ENCODE measurements at regions not wholly inside any gene's neighbourhood (a gene's known extent, or its start where the extent isn't known, plus 50 kb on each side); places are given as distances from the start of the nearest gene placed in this dataset.

DNA sequence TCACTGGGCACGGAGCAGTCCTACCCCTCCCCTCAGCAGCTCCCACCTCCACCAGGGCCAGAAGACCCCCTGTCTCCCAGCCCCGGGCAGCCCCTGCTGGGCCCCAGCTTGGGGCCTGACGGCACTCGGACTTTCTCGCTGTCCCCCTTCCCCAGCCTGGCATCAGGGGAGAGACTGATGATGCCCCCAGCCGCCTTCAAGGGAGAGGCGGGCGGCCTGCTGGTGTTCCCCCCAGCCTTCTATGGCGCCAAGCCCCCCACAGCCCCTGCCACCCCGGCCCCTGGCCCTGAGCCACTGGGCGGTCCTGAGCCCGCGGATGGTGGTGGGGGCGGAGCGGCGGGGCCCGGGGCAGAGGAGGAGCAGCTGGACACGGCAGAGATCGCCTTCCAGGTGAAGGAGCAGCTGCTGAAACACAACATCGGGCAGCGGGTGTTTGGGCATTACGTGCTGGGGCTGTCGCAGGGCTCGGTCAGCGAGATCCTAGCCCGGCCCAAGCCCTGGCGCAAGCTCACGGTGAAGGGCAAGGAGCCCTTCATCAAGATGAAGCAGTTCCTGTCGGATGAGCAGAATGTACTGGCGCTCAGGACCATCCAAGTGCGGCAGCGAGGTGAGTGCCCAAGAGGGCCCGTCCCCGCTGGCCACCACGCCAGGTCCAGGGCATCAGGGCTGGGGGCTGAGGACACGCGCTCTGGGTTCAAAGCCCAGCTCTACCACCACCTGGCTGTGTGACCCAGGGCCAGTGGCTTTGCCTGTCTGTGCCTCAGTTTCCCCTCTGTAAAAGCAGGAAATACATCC lies 58.6 kb downstream of the PHETA1 start:
- no peak for DNase-seq

- no peak for DNase-seq
Measured at GRCh38 chr12:111309584-111309983, 59.3 kb downstream of the PHETA1 start.

- no peak for DNase-seq
Measured at GRCh38 chr12:111308473-111308872, 60.4 kb downstream of the PHETA1 start.

DNA sequence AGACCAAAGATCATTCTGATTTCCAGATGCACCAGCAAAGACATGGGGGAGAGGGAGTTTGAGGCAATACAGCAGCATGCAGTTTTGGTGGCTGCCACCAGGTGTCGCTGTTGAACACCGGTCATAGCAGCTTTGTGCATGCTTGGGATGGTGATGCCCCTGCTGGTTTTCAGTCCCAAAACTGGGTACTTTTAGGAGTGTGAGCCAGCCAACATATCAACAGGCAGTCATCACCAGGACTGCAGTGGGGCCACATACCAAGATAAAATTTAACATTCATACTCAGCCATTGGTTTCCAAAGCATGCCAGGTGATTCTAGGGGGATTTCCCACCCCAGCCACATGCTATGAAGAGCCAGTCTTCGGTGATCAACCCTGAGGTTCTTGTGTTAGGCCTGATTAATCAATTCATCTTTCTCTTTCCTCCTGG lies 64.2 kb downstream of the PHETA1 start:
- DNase-seq, result peak; percentile 25

GRCh38 chr12:111303531-111303930 lies 65.4 kb downstream of the PHETA1 start:
- DNase-seq, result no peak

DNA sequence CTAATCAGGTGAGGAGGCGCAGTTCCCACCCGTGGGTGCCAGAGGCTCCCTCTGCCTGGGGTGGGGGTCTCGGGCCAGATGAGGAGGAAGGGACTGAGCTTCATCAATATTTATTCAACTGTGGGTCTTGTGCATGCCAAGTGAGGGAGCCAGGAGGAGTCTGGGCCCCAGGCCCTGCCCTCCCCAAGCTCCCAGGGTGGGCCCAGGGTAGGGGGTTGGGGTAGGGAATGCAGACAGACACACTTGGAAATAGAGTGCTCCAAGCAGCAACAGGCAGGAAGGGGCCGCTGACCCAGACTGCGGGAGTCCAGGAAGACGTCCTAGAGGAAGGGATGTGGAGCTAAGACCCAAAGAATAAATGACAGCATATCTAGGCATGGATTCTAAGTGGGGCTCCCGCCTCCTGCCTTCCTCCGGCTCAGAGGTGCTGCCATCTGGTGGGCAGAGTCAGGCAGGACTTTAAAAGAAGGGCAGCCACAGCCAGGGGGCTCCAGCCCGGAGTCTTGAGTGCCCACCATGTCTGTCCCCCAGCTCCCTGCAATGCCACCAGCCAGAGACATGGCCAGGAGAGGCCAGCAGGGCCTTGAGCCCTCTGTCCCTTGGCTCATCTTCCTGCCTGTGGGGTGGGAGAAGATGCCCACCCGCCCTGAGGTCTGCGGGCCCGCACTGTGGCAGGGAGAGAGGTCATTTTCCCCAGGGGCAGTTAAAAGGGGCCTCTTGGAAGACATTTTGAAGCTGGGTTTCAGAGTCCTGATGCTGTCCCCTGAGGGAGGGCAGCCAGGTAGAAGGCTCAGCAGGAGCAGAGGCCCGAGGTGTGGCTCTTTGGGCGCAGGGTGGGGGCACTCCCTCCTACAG lies 70.1 kb downstream of the PHETA1 start:
- DNase-seq, result peak; percentile 42

DNA sequence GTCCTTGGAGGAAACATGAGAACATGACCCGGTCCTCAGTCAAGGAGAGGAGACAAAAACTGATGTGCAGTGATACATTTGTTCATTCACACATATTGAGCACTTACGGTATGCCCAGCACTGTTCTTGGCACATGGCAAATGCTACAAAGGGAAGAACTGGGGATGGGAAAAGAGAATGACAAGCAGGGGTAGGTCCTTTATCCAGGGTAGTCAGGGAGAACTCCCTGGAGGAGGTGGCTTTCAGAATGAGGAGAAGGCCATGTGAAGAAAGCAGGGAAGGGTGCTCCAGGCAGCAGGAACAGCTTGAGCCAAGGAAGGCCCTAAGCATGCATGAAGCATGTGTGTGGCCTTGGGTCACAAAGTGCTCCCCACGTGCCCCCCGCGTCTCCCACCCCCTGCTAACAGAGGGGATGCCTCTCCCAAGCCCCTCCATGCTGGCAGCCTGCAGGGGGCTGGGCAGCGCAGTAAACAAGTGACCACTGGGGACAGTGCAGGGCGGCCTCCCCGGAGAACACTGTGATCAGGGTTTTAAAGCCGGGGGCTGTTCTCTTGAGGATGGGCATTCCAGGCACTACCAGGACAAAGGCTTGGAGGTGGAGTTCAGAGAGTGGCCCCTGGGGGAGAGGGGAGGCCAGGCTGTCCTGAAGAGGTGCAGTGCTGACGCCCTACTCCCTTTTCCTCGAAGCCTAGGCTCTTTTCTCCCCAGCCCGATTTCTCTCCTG lies 71.0 kb downstream of the PHETA1 start:
- DNase-seq, result no peak

GRCh38 chr12:111296906-111297463 lies 71.9 kb downstream of the PHETA1 start:
- no peak for DNase-seq

DNA sequence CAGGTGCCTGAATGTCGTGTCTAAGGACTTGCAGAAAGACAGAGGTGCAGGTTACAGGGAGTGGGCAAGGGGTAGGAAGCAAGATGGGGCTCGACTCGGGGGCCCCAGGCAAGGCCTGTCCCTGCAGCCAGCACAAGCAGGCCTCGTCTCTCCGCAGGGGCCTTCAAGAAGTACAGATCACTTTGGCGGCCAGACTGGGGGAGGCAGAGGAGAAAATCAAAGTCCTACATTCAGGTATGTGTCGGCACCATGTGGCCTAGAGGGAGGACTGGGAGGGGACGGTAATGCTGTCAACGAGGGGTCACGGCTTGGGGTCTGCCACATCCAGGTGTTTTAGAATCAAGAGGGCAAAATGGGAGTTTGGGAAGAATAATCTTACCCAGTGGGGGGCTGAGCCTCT lies 73.7 kb downstream of the PHETA1 start:
- DNase-seq, result no peak

DNA sequence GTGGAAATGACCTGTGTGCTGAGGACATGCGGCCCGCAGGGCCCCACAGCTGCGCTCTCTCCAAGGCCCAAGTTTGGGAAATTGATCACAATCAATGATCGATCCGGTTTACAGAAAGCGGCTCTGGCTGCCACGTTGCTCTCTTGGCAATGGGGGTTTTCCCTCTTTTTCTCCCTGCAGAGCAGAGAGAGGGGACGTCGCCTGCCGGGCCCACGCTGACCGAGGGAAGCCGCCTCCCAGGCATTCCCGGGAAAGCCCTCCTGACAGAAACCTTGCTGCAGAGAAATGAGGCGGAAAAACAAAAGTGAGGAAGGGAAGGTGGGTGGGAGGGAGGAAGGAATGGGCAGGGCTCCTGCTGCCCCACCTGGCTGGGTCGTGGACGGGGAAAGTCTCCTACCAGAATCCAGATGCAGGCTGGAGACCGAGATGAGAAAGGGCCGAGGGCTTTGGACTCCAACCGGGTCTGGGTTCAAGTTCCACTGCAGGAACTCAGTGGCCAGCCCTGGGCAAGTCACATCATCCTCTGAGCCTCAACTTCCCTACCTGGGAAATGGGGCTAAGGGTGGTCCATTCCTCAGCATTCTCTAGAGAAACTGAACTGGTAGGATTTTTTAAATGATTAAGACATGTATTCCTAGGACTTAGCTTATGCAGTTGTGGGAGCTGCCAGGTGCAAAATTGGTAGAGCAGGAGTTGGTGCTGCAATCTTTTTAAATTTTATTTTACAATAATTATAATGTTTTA lies 75.5 kb downstream of the PHETA1 start:
- DNase-seq, result no peak

DNA sequence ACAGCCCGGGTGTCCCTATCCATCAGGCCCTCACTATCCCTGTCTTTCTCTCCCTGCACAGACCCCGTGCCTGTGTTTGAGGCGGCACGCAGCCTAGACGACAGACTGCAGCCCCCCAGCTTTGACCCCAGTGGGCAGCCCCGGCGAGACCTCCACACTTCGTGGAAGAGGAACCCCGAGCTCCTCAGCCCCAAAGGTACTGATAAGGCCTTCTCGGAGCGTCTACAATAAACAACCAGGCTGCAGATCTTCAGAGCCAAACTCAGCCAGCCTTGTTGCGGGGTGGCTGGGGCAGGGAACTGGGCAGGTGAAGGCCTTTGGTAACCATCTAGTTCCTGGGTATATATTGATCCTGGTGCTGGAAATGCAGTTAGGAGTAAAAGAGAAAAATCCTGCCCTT lies 77.5 kb downstream of the PHETA1 start:
- no peak for DNase-seq

DNA sequence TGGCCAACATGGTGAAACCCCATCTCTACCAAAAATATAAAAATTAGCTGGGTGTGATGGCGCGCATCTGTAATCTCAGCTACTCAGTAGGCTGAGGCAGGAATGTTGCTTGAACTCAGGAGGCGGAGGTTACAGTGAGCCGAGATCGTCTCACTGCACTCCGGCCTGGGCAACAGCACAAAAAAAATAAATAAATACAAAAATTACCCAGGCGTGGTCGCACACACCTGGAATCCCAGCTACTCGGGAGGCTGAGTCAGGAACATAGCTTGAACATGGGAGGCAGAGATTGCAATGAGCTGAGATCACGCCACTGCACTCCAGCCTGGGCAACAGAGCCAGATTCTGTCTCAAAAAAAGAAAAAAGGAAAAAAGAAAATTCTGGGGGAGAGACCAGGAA lies 80.1 kb downstream of the PHETA1 start:
- DNase-seq, result no peak

DNA sequence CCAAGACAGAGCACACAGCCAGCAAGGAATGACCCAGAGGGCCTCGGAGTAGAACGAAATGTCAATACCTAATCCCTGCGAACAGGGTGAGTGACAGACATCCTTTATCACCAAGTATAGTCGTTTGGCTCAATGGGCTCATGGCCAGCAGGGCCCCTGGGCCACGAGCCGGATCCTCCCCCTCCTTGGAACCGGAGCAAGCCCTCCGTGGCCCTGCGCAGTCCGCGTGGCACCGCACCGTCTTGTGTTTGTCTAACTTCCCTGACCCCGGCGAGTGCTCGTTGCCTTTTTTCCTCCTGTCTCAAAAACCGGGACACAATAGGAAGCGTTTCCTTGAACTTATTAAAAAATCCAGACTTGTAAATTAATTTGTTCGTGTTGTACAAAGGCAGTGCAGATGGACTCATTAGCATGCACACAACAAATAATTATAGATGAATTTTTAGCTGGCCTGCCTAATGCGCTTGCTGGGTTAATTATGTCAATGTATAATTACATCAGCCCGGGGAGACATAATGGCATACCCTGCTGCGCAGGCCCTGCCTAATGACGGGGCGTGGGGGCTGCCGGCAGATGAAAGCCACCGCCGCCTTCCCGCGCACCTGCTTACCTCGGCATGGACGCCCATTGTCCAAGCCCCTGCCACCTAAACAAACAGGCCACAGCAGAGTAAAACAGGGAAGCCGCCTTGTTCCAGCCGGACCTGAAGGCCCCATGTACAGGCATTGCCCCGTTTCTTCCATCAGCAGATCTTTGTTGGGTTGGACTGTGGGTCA lies 81.6 kb downstream of the PHETA1 start:
- no peak for DNase-seq

DNA sequence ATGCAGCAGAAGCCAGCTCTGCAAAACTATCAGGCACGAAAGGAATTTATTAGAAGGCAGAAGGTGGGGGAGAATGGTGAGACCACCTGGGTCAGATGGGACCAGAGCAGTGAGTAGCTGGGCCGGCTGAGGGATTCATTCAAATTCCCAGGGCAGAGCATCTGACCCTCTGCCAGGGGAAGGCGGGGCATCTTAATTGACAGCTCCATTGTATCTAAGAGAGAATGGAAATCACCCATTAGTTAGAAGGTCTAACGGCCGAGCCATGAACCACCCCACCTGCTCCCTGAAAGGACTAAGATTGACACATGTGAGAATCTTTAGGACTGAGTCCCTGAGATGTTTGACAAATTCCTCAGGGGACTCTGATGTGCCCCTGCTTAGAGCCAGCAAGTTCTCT lies 83.7 kb downstream of the PHETA1 start:
- DNase-seq, result no peak

DNA sequence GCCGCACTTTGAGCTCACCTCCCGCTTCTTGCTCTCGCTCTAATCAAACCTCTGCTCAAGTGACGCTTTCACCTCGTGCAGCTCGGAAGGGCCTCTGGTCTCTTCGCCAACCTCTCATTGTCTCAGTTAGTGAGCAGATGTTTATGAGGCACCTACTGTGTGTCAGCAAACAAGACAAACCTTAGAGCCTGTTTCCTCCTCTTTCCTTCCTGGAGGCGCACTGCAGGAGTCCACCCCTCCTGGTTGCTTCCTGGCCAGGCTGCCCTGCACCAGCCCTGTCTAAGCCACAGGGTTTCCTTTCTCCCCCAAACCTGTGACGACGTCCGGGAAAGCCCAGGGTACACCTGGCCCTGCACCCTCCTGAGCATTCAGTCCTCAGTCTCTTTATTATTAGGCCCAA lies 84.2 kb downstream of the PHETA1 start:
- no peak for DNase-seq

DNA sequence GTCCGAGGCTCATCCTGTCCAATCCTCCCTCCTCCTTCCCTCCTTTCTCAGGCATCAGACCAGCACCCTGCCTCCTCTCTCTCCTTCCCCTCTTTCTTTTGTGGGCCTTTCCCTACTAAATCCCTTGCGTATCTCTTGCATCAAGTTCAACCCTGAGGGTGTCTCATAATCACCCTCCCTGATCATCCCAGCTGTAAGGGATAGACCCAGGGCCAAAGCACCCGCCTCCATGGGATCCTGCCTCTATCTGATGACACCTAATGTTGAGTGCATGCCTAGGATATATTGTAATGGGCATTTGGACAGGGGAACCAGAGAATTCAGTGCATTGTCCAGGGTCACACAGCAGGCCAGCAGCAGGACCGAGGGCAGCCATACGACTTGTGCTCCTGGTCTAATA lies 84.9 kb downstream of the PHETA1 start:
- no peak for DNase-seq

GRCh38 chr12:111283521-111283920 lies 85.4 kb downstream of the PHETA1 start:
- no peak for DNase-seq

DNA sequence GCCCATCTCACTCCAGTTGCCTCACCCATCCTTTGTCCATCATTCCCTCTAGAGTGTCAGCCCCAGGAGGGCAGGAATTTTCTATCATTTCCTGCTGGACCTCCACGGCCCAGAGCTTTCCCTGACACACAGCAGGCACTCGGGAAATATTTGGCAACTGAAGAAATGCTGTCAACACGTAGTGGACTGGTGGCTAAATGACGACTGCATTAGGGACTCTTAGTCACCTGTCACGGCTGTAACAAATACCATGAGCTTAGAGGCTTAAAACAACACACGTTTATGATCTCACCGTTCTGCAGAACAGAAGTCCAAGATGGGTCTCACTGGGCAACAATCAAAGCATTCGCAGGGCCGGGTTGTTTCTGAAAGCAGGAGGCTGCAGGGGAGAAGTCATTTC lies 91.3 kb downstream of the PHETA1 start:
- DNase-seq, result no peak

- DNase-seq, result no peak
Measured at GRCh38 chr12:111276146-111276545, 92.7 kb downstream of the PHETA1 start.

- no peak for DNase-seq
Measured at GRCh38 chr12:111275308-111275707, 93.6 kb downstream of the PHETA1 start.

- DNase-seq, result no peak
Measured at GRCh38 chr12:111274777-111275176, 94.1 kb downstream of the PHETA1 start.

Measured in activated CD4-positive, alpha-beta T cell treated with anti-CD3 and anti-CD28 coated beads, Interleukin-2, amount 50 U/mL, for 1 hour (primary cell).